BE2C (cell line): ENCODE measurements at regions not wholly inside any gene's neighbourhood (a gene's known extent, or its start where the extent isn't known, plus 50 kb on each side); places are given as distances from the start of the nearest gene placed in this dataset.

Experiments
- DNase-seq: peaks from one replicate; pipeline ENCODE4 v3.0.0-alpha.2; 2020
- H3K27me3 ChIP-seq: fragments of 250-450 bp; sonication (Bioruptor Pico); 2 replicates; pipeline ENCODE4 v1.5.1; 2020; ENCODE audit warnings: mild to moderate bottlenecking
- H3K36me3 ChIP-seq: fragments of 250-450 bp; sonication (Bioruptor Pico); 2 replicates; pipeline ENCODE4 v1.5.1; 2020; ENCODE audit warnings: mild to moderate bottlenecking
- H3K4me1 ChIP-seq: fragments of 250-450 bp; sonication (Bioruptor Pico); 2 replicates; pipeline ENCODE4 v1.5.1; 2020
- H3K4me3 ChIP-seq: 2 replicates; pipeline ENCODE4 v1.5.1; 2011; ENCODE audit warnings: low read depth, low read length
- H3K9me3 ChIP-seq: fragments of 250-450 bp; sonication (Bioruptor Pico); 2 replicates; pipeline ENCODE4 v1.5.1; 2020
- CTCF ChIP-seq: IDR thresholded peaks from 2 replicates; pipeline ENCODE4 v1.5.1; 2012; ENCODE audit warnings: mild to moderate bottlenecking, low read depth, low read length

GRCh38 chr1:8095584-8095983, 69.5 kb upstream of the ERRFI1 start:
- Histone ChIP-seq H3K4me3 (no peak overlapping the region), H3K27me3 (no peaks in the 10 kb centered on the region), H3K4me1 (no peaks in the 10 kb centered on the region), H3K36me3 (no peaks in the 10 kb centered on the region), H3K9me3 (no peaks in the 10 kb centered on the region)
- DNase-seq: no peak
- no peak for TF ChIP-seq CTCF

DNA sequence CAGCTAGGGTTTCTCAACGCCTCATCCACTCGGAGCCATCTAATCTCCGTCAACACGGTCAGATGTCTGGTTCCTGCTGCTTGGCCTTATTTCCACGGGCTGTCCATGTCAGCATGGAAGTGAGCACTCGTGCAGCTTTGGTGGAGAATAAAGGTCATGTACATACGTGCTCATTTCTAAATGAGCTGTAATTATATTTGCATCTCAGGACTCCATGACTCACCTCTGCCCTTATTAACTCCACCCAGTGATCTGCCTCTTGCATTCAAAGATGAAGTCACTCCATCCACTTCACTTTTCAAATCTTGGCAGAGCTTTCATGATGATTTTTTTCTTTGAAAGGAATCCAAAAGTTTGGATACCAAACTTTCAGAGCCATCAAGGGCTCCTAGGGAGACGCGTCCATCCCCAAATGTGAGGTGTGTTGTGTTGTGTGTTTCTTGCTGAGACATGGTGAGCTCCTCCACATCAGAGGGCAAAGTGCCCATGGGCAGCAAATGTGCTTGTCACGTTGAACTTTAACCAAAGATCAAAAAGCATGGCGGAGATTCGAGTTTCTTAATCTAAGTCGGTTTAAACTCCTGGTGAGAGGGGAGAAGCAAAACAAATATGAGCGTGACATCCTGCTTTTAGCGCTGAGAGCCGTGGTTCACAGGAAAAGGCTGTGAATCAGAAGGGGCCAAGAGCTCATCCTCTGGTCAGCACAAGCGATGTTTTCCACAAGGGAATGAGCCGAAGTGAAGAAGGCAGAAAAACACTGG, 68.6 kb upstream of the ERRFI1 start:
- Histone ChIP-seq H3K36me3 (no peaks in the 10 kb centered on the region), H3K27me3 (no peaks in the 10 kb centered on the region), H3K4me1 (no peaks in the 10 kb centered on the region), H3K4me3 (no peak overlapping the region), H3K9me3 (no peaks in the 10 kb centered on the region)
- no peak for TF ChIP-seq CTCF
- no peak for DNase-seq

DNA sequence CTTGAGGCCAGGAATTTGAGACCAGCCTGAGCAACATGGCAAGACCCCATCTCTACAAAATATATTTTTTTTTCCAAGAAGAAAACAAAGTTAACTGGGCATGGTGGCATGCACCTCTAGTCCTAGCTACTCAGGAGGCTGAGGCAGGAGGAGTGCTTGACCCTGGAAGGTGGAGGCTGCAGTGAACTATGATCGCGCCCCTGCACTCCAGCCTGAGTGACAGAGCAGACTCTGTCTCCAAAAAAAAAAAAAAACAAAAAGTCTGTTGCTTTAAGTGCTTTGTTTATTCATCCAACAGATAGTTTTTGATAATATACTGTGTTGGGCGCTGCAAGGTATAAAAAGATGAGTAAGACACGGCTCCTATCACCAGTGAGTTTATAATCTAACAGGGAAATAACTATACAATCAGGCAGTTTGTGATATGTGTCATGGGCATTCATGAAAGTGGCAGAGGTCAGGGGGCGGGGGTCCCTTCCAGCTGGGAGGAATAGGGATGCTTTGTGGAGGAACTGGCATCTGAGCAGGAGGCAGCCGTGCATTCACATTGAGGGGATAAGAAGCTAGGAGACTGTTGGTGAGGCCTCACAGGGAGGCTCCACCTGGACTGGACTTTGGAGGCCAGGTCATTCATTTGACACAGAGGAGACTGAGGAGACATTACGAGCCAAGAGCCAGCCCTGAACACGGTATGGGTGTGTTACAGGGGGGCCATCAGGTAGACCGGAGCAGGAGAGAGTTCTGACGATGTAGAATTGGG, 67.3 kb upstream of the ERRFI1 start:
- H3K4me1 ChIP-seq: no peaks in the 10 kb centered on the region
- no peak for TF ChIP-seq CTCF
- H3K9me3 ChIP-seq: no peaks in the 10 kb centered on the region
- no peak for DNase-seq
- no peaks in the 10 kb centered on the region for H3K27me3 ChIP-seq
- H3K4me3 ChIP-seq: no peak overlapping the region
- no peaks in the 10 kb centered on the region for H3K36me3 ChIP-seq

DNA sequence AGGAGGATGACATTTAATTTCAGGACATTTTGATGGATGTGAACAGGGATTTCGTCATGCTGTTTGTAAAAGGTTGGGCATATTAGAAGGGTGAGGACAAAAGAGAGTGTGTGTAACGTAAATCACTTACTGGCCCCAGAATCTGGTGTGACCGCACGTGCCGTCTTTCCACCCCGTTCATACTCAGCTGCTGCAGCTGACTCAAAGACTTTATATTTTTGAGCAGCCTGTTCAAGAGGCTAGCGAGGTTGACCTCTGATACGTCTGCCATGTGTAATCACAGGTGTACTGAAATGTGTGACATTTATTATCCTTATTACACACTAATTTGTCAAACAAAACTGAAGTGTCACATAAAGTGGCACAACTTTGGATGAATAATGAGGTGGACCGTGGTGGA, 66.5 kb upstream of the ERRFI1 start:
- Histone ChIP-seq H3K4me3 (no peak overlapping the region), H3K9me3 (no peaks in the 10 kb centered on the region), H3K4me1 (no peaks in the 10 kb centered on the region), H3K36me3 (no peaks in the 10 kb centered on the region), H3K27me3 (no peaks in the 10 kb centered on the region)
- DNase-seq: no peak
- TF ChIP-seq CTCF: no peak

DNA sequence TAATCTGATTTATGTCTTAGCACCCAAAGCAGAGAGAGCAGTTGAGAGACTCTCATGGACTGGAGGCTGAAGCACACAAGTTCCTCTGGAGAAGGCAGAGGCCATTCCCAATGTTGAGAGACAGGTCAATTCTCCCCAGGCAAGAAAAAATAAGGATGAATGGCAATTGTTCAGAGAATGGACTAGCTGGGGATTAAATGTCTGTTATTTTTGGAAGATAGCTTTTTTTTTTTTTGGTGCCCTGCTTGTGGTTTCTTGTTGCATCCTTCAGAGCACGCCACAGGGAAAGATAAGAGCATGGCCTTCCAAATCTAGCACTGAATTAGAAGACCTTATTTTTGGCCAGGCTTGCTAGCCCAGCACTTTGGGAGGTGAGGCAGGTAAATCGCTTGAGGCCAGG, 65.6 kb upstream of the ERRFI1 start:
- no peaks in the 10 kb centered on the region for H3K4me1 ChIP-seq
- H3K4me3 ChIP-seq: no peak overlapping the region

More for the DNA sequence above, 65.6 kb upstream of the ERRFI1 start:
- Histone ChIP-seq H3K9me3 (no peaks in the 10 kb centered on the region), H3K36me3 (no peaks in the 10 kb centered on the region), H3K27me3 (no peaks in the 10 kb centered on the region)
- no peak for TF ChIP-seq CTCF
- no peak for DNase-seq
